SK-N-SH (cell line): ENCODE measurements at regions not wholly inside any gene's neighbourhood (a gene's known extent, or its start where the extent isn't known, plus 50 kb on each side); places are given as distances from the start of the nearest gene placed in this dataset.

Source experiments
- CTCF ChIA-PET: fragments of 300-600, 350-600 bp; formaldehyde crosslinking; extraction: SDS; loops from one replicate; lab custom pipeline; 2021; lab: Yijun Ruan, JAX
- POLR2A ChIA-PET: fragments of 350-600 bp; sonication (Branson Sonifier 250); formaldehyde crosslinking; extraction: SDS; loops from one replicate; lab custom pipeline; 2020; ENCODE audit warnings: antibody characterized with exemption, inconsistent platforms; lab: Yijun Ruan, JAX
- DNase-seq: peaks from one replicate; pipeline ENCODE4 v3.0.0; 2012
- H2AFZ ChIP-seq: fragments of 200-600 bp; sonication (generic); 2 replicates; pipeline ENCODE4 v1.8.1; 2016; ENCODE audit warnings: antibody characterized with exemption, mild to moderate bottlenecking, low read depth
- H3F3A ChIP-seq: fragments of 200-600 bp; sonication (generic); replicated peaks from 2 replicates; pipeline ENCODE3; 2016; ENCODE audit warnings: antibody characterized with exemption, mild to moderate bottlenecking; ENCODE audit not compliant: insufficient read depth
- H3K27ac ChIP-seq, 2 experiments: fragments of 200-500 bp in 1 of 2; fragments of 200-600 bp in 1 of 2; sonication (Bioruptor generic) in 1 of 2; sonication (generic), shearing (Covaris generic) in 1 of 2; 2 replicates each; pipeline versions ENCODE4 v1.5.1 to v1.6.1; 2014 to 2016; ENCODE audit warnings: low read depth in 2 of 2, inconsistent platforms in 1 of 2, low read length in 1 of 2, mild to moderate bottlenecking in 1 of 2, mixed read lengths in 1 of 2
- H3K27me3 ChIP-seq: fragments of 200-600 bp; sonication (generic), shearing (Covaris generic); 2 replicates; pipeline ENCODE4 v1.6.1; 2016; ENCODE audit warnings: mixed run types; ENCODE audit not compliant: insufficient read depth
- H3K36me3 ChIP-seq, 2 experiments: fragments of 200-500 bp in 1 of 2; fragments of 200-600 bp in 1 of 2; sonication (Bioruptor generic) in 1 of 2; sonication (generic) in 1 of 2; replicated peaks in 1 of 2; 2 replicates each; pipeline versions ENCODE3 to v1.5.1; 2014 to 2016; ENCODE audit warnings: low read length in 1 of 2, mild to moderate bottlenecking in 1 of 2; ENCODE audit not compliant: insufficient read depth in 2 of 2, control insufficient read depth in 1 of 2
- H3K4me1 ChIP-seq, 2 experiments: fragments of 200-500 bp in 1 of 2; fragments of 200-600 bp in 1 of 2; sonication (Bioruptor generic) in 1 of 2; sonication (generic), shearing (Covaris generic) in 1 of 2; 2 replicates each; pipeline versions ENCODE4 v1.5.1 to v1.6.1; 2014 to 2016; ENCODE audit warnings: low read depth in 1 of 2, low read length in 1 of 2, mixed run types in 1 of 2; ENCODE audit not compliant: insufficient read depth in 2 of 2, control insufficient read depth in 1 of 2
- H3K4me2 ChIP-seq: fragments of 200-600 bp; sonication (generic), shearing (Covaris generic); 2 replicates; pipeline ENCODE4 v1.6.1; 2017; ENCODE audit warnings: mixed run types
- H3K4me3 ChIP-seq, 2 experiments: fragments of 200-500 bp in 1 of 2; fragments of 200-600 bp in 1 of 2; sonication (Bioruptor generic) in 1 of 2; sonication (generic), shearing (Covaris generic) in 1 of 2; 2 replicates each; pipeline versions ENCODE4 v1.5.1 to v1.8.1; 2014 to 2016; ENCODE audit warnings: low read depth in 2 of 2, inconsistent platforms in 1 of 2, low read length in 1 of 2, mild to moderate bottlenecking in 1 of 2, mixed read lengths in 1 of 2, moderate library complexity in 1 of 2
- H3K79me2 ChIP-seq: fragments of 200-600 bp; sonication (generic); 2 replicates; pipeline ENCODE4 v1.8.1; 2017; ENCODE audit warnings: mild to moderate bottlenecking; ENCODE audit not compliant: insufficient read depth
- H3K9ac ChIP-seq: fragments of 200-600 bp; sonication (generic); 2 replicates; pipeline ENCODE4 v1.6.1; 2017; ENCODE audit warnings: mixed run types
- H3K9me2 ChIP-seq: fragments of 200-600 bp; sonication (generic); 2 replicates; pipeline ENCODE4 v1.6.1; 2017; ENCODE audit warnings: mixed run types
- H3K9me3 ChIP-seq: fragments of 200-600 bp; sonication (generic); 2 replicates; pipeline ENCODE4 v1.6.1; 2017; ENCODE audit warnings: mixed run types, mild to moderate bottlenecking, moderate library complexity
- H4K20me1 ChIP-seq: fragments of 200-600 bp; sonication (generic); 2 replicates; pipeline ENCODE4 v1.6.1; 2017; ENCODE audit warnings: mild to moderate bottlenecking, mixed run types; ENCODE audit not compliant: insufficient read depth
- EP300 ChIP-seq, 2 experiments: IDR thresholded peaks; 2 replicates each; pipeline versions ENCODE4 v1.4.0 to v1.6.1; 2012; ENCODE audit warnings: borderline replicate concordance in 1 of 2, low read depth in 1 of 2, low read length in 1 of 2
- EZH2phosphoT487 ChIP-seq: fragments of 200-600 bp; sonication (generic); IDR thresholded peaks from 2 replicates; pipeline ENCODE4 v1.6.1; 2017; ENCODE audit warnings: low read depth, mixed run types, mild to moderate bottlenecking, antibody characterized with exemption, moderate library complexity, borderline replicate concordance
- FOXJ3 ChIP-seq: sonication (generic); formaldehyde crosslinking; IDR thresholded peaks from 2 replicates; pipeline ENCODE4 v1.5.1; 2020; ENCODE audit warnings: mild to moderate bottlenecking, missing genetic modification reagents
- FOXM1 ChIP-seq: IDR thresholded peaks from 2 replicates; pipeline ENCODE4 v1.4.0; 2012; ENCODE audit warnings: low read depth, mild to moderate bottlenecking
- GATA2 ChIP-seq: sonication (generic); formaldehyde crosslinking; IDR thresholded peaks from 2 replicates; pipeline ENCODE4 v1.5.0; 2020; ENCODE audit warnings: mild to moderate bottlenecking, missing genetic modification reagents
- IRF3 ChIP-seq: fragments of 150-350 bp; IDR thresholded peaks from 2 replicates; pipeline ENCODE4 v1.6.1; 2016; ENCODE audit warnings: mild to moderate bottlenecking, low read depth, low read length
- MEF2A ChIP-seq: IDR thresholded peaks from 2 replicates; pipeline ENCODE4 v1.4.0; 2012; ENCODE audit warnings: low read depth, borderline replicate concordance
- NFIC ChIP-seq: IDR thresholded peaks from 2 replicates; pipeline ENCODE4 v1.4.0; 2012; ENCODE audit warnings: borderline replicate concordance
- POLR2AphosphoS5 ChIP-seq: IDR thresholded peaks from 2 replicates; pipeline ENCODE4 v1.6.1; 2012; ENCODE audit warnings: low read depth, low read length
- RFX5 ChIP-seq: IDR thresholded peaks from 2 replicates; pipeline ENCODE4 v1.6.1; 2012; ENCODE audit warnings: mild to moderate bottlenecking, improper control_type of control experiment, low read length
- RXRA ChIP-seq: IDR thresholded peaks from 2 replicates; pipeline ENCODE4 v1.4.0; 2012; ENCODE audit warnings: low read depth, mild to moderate bottlenecking, borderline replicate concordance
- SIN3A ChIP-seq: IDR thresholded peaks from 2 replicates; pipeline ENCODE4 v1.6.1; 2012; ENCODE audit warnings: low read depth, mild to moderate bottlenecking, low read length, moderate library complexity, borderline replicate concordance
- SMC3 ChIP-seq: IDR thresholded peaks from 2 replicates; pipeline ENCODE4 v1.6.1; 2012; ENCODE audit warnings: low read depth, low read length, improper control_type of control experiment
- TAF1 ChIP-seq: IDR thresholded peaks from 2 replicates; pipeline ENCODE4 v1.6.1; 2012; ENCODE audit warnings: low read depth, mild to moderate bottlenecking, low read length, moderate library complexity, borderline replicate concordance
- TCF12 ChIP-seq: IDR thresholded peaks from 2 replicates; pipeline ENCODE4 v1.4.0; 2012
- TEAD4 ChIP-seq: IDR thresholded peaks from 2 replicates; pipeline ENCODE4 v1.4.0; 2012; ENCODE audit warnings: mild to moderate bottlenecking, borderline replicate concordance; ENCODE audit not compliant: insufficient read depth
- USF1 ChIP-seq: IDR thresholded peaks from 2 replicates; pipeline ENCODE4 v1.4.0; 2012; ENCODE audit warnings: low read depth, borderline replicate concordance
- YY1 ChIP-seq: IDR thresholded peaks from 2 replicates; pipeline ENCODE4 v1.4.0; 2012; ENCODE audit warnings: low read depth, mild to moderate bottlenecking
- WGBS: methylation state at CpG from one replicate; pipeline ENCODE4 v1.1.6; 2017; ENCODE audit warnings: low lambda C conversion rate; 5-methylcytosine and 5-hydroxymethylcytosine counted together
- TF ChIP-seq, protein P1 (sequence below): IDR thresholded peaks from 2 replicates; pipeline ENCODE4 v1.4.0; 2012; ENCODE audit warnings: low read depth
- TF ChIP-seq, protein P2 (sequence below): IDR thresholded peaks from 2 replicates; pipeline ENCODE4 v1.6.1; 2012; ENCODE audit warnings: mild to moderate bottlenecking, low read depth, low read length, moderate library complexity

GRCh38 chr2:126107883-126108282, 548.1 kb upstream of the GYPC start (continued):
- TF ChIP-seq EP300 (IDR thresholded peaks at IDR 0.05; ENCODE audit: borderline replicate concordance in 1 of 2, low read depth in 1 of 2, low read length in 1 of 2) (no peak), FOXM1 (no peak), SMC3 (no peak), TCF12 (no peak)

DNA sequence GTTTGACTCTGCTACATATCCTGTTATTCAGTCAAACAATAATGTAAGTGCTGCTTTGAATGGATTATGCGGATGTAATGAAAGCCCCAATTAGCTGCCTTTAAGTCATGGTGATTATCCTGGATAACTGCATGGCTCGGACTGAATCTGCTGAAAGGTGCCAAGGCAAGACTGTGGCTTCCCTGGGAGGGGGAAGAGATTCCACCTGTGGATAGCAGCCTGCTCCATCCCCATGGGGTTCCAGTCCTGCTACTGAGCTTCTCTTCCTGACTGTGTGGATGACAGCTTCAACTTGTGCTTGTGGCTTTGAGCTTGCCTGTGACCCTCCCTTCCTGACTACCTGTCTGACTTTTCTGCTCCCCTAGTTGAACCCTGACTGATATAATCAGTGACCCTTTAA, 540.0 kb upstream of the GYPC start:
- no peaks in the 10 kb centered on the region; the same call in 1 of the 2 replicates for H3K9me3 ChIP-seq
- no peak overlapping the region for H3K9ac ChIP-seq
- H3K79me2 ChIP-seq = no peaks in the 10 kb centered on the region
- no peak overlapping the region for H3K27ac ChIP-seq
- no peaks in the 10 kb centered on the region for H4K20me1 ChIP-seq
- no peaks in the 10 kb centered on the region for H3K4me1 ChIP-seq
- H3K9me2 ChIP-seq = no peaks in the 10 kb centered on the region
- ChIA-PET POLR2A (no interaction called here), CTCF (no interaction called here)
- no peak overlapping the region for H3K4me3 ChIP-seq
- no peak overlapping the region for H2AFZ ChIP-seq
- no peaks in the 10 kb centered on the region for H3K27me3 ChIP-seq
- DNase-seq = no peak
- H3K4me2 ChIP-seq = no peak overlapping the region
- H3K36me3 ChIP-seq = no peaks in the 10 kb centered on the region
- H3F3A ChIP-seq = no peaks in the 10 kb centered on the region
- TF ChIP-seq RFX5 (no peak), POLR2AphosphoS5 (no peak), IRF3 (no peak), TAF1 (no peak), FOXJ3 (CRISPR knock-in tag) (no peak), EP300 (IDR thresholded peaks at IDR 0.05; ENCODE audit: borderline replicate concordance in 1 of 2, low read depth in 1 of 2, low read length in 1 of 2) (no peak), RXRA (no peak), GATA2 (CRISPR knock-in tag) (no peak), SIN3A (no peak), YY1 (no peak), USF1 (no peak), EZH2phosphoT487 (no peak), NFIC (no peak), TEAD4 (no peak), MEF2A (no peak), SMC3 (no peak), FOXM1 (no peak)
- TF ChIP-seq, protein P1, sequence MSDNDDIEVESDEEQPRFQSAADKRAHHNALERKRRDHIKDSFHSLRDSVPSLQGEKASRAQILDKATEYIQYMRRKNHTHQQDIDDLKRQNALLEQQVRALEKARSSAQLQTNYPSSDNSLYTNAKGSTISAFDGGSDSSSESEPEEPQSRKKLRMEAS = no peak
- TF ChIP-seq, protein P2, sequence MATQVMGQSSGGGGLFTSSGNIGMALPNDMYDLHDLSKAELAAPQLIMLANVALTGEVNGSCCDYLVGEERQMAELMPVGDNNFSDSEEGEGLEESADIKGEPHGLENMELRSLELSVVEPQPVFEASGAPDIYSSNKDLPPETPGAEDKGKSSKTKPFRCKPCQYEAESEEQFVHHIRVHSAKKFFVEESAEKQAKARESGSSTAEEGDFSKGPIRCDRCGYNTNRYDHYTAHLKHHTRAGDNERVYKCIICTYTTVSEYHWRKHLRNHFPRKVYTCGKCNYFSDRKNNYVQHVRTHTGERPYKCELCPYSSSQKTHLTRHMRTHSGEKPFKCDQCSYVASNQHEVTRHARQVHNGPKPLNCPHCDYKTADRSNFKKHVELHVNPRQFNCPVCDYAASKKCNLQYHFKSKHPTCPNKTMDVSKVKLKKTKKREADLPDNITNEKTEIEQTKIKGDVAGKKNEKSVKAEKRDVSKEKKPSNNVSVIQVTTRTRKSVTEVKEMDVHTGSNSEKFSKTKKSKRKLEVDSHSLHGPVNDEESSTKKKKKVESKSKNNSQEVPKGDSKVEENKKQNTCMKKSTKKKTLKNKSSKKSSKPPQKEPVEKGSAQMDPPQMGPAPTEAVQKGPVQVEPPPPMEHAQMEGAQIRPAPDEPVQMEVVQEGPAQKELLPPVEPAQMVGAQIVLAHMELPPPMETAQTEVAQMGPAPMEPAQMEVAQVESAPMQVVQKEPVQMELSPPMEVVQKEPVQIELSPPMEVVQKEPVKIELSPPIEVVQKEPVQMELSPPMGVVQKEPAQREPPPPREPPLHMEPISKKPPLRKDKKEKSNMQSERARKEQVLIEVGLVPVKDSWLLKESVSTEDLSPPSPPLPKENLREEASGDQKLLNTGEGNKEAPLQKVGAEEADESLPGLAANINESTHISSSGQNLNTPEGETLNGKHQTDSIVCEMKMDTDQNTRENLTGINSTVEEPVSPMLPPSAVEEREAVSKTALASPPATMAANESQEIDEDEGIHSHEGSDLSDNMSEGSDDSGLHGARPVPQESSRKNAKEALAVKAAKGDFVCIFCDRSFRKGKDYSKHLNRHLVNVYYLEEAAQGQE = no peak
- 15% methylated on average over 2 of the region's 2 CpGs for WGBS
